ENCODE measurements at regions not wholly inside any gene's neighbourhood (a gene's known extent, or its start where the extent isn't known, plus 50 kb on each side); places are given as distances from the start of the nearest gene placed in this dataset.

- TF ChIP-seq REST (IDR thresholded peaks at IDR 0.05) (no peak), CTCF (IDR thresholded peaks at IDR 0.05; ENCODE audit: low read depth, low read length, missing input control) (no peak), TAF1 (conservative IDR thresholded peaks at IDR 0.05) (no peak), HNF4A (conservative IDR thresholded peaks at IDR 0.05) (no peak), ATF3 (IDR thresholded peaks at IDR 0.05) (no peak), FOXA2 (IDR thresholded peaks at IDR 0.05) (no peak), GABPA (IDR thresholded peaks at IDR 0.05 in 1 of 2, conservative IDR thresholded peaks at IDR 0.05 in 1 of 2) (no peak), HNF4G (IDR thresholded peaks at IDR 0.05) (no peak), NR2F2 (IDR thresholded peaks at IDR 0.05) (no peak)
Measured at GRCh38 chr6:8944548-8944947, 509.2 kb upstream of the SLC35B3 start.

Data from liver (tissue), 3 donors.